ENCODE measurements at regions not wholly inside any gene's neighbourhood (a gene's known extent, or its start where the extent isn't known, plus 50 kb on each side); places are given as distances from the start of the nearest gene placed in this dataset.

GRCh38 chr5:57825031-57825686 lies 342.5 kb upstream of the ACTBL2 start:
- H3K27me3 Mint-ChIP-seq = peaks cover 3 to 6% of the 10 kb centered on the region in 2 donors
- 86% methylated on average over 1 of the region's 3 CpGs for WGBS (ENCODE audit: insufficient coverage)
- no peak overlapping the region for H3K27ac Mint-ChIP-seq
- Histone ChIP-seq H3K36me3 (ENCODE audit: control insufficient read depth in 2 of 2, extremely low read depth in 1 of 2, insufficient read depth in 1 of 2, low read length in 1 of 2) (no peaks in the 10 kb centered on the region), H3K27ac (ENCODE audit: low read length) (no peak overlapping the region), H3K9me3 (no peaks in the 10 kb centered on the region), H3K27me3 (replicated peaks in 1 of 2; ENCODE audit: control insufficient read depth in 2 of 2, extremely low read depth in 1 of 2, insufficient read depth in 2 of 2, low read length in 1 of 2) (no peaks in the 10 kb centered on the region), H3K4me1 (ENCODE audit: control insufficient read depth in 1 of 2, extremely low read depth in 1 of 2, insufficient read depth in 2 of 2, low read length in 2 of 2) (no peaks in the 10 kb centered on the region), H3K4me3 (ENCODE audit: control insufficient read depth in 1 of 2, extremely low read depth in 1 of 2, low read length in 1 of 2) (no peak overlapping the region)
- no peak overlapping the region for H3K4me3 Mint-ChIP-seq
- ATAC-seq (replicated peaks in 1 of 4) = no peak
- H3K4me1 Mint-ChIP-seq = no peaks in the 10 kb centered on the region
- no peaks in the 10 kb centered on the region for H3K9me3 Mint-ChIP-seq
- H3K36me3 Mint-ChIP-seq = no peaks in the 10 kb centered on the region
- POLR2A ChIA-PET = no interaction called here
- CTCF ChIA-PET = no interaction called here
- DNase-seq = no peak

GRCh38 chr5:57824623-57825022 lies 342.0 kb upstream of the ACTBL2 start:
- ATAC-seq (replicated peaks in 1 of 4) = no peak
- no peak for DNase-seq
- Mint-ChIP-seq H3K4me3 (no peak overlapping the region), H3K27ac (no peak overlapping the region), H3K27me3 (peaks cover 3 to 6% of the 10 kb centered on the region in 2 donors), H3K9me3 (peaks cover 0 to 4% (median 0%) of the 10 kb centered on the region in 3 donors), H3K36me3 (no peaks in the 10 kb centered on the region), H3K4me1 (no peaks in the 10 kb centered on the region)
- Histone ChIP-seq H3K27me3 (replicated peaks in 1 of 2; ENCODE audit: control insufficient read depth in 2 of 2, extremely low read depth in 1 of 2, insufficient read depth in 2 of 2, low read length in 1 of 2) (no peaks in the 10 kb centered on the region), H3K36me3 (ENCODE audit: control insufficient read depth in 2 of 2, extremely low read depth in 1 of 2, insufficient read depth in 1 of 2, low read length in 1 of 2) (no peaks in the 10 kb centered on the region), H3K27ac (ENCODE audit: low read length) (no peak overlapping the region), H3K4me1 (ENCODE audit: control insufficient read depth in 1 of 2, extremely low read depth in 1 of 2, insufficient read depth in 2 of 2, low read length in 2 of 2) (no peaks in the 10 kb centered on the region), H3K9me3 (no peaks in the 10 kb centered on the region), H3K4me3 (ENCODE audit: control insufficient read depth in 1 of 2, extremely low read depth in 1 of 2, low read length in 1 of 2) (no peak overlapping the region)
- ChIA-PET CTCF (no interaction called here), POLR2A (no interaction called here)
- WGBS (ENCODE audit: insufficient coverage) = no CpG with 5 or more reads among the region's 2 CpGs

GRCh38 chr5:57824047-57824446 lies 341.4 kb upstream of the ACTBL2 start:
- H3K27me3 Mint-ChIP-seq = peaks cover 3 to 6% of the 10 kb centered on the region in 2 donors
- peaks cover 0 to 5% (median 0%) of the 10 kb centered on the region in 3 donors for H3K9me3 Mint-ChIP-seq
- ATAC-seq (replicated peaks in 1 of 4) (no peak), DNase-seq (no peak)
- Histone ChIP-seq H3K36me3 (ENCODE audit: control insufficient read depth in 2 of 2, extremely low read depth in 1 of 2, insufficient read depth in 1 of 2, low read length in 1 of 2) (no peaks in the 10 kb centered on the region), H3K4me1 (ENCODE audit: control insufficient read depth in 1 of 2, extremely low read depth in 1 of 2, insufficient read depth in 2 of 2, low read length in 2 of 2) (no peaks in the 10 kb centered on the region), H3K4me3 (ENCODE audit: control insufficient read depth in 1 of 2, extremely low read depth in 1 of 2, low read length in 1 of 2) (no peak overlapping the region), H3K27ac (ENCODE audit: low read length) (no peak overlapping the region), H3K9me3 (no peaks in the 10 kb centered on the region), H3K27me3 (replicated peaks in 1 of 2; ENCODE audit: control insufficient read depth in 2 of 2, extremely low read depth in 1 of 2, insufficient read depth in 2 of 2, low read length in 1 of 2) (no peaks in the 10 kb centered on the region)
- no peak overlapping the region for H3K4me3 Mint-ChIP-seq
- POLR2A ChIA-PET = no interaction called here
- no peak overlapping the region for H3K27ac Mint-ChIP-seq
- no peaks in the 10 kb centered on the region for H3K4me1 Mint-ChIP-seq
- H3K36me3 Mint-ChIP-seq = no peaks in the 10 kb centered on the region
- no CpG with 5 or more reads among the region's 2 CpGs for WGBS (ENCODE audit: insufficient coverage)
- CTCF ChIA-PET = no interaction called here

GRCh38 chr5:57822651-57823050 lies 340.0 kb upstream of the ACTBL2 start:
- no CpG with 5 or more reads among the region's 5 CpGs for WGBS (ENCODE audit: insufficient coverage)
- no peaks in the 10 kb centered on the region for H3K36me3 Mint-ChIP-seq
- peaks cover 3 to 6% of the 10 kb centered on the region in 2 donors for H3K27me3 Mint-ChIP-seq
- ChIA-PET POLR2A (no interaction called here), CTCF (no interaction called here)
- H3K4me1 Mint-ChIP-seq = no peaks in the 10 kb centered on the region
- no peaks in the 10 kb centered on the region for H3K9me3 ChIP-seq
- H3K27ac ChIP-seq (ENCODE audit: low read length) = no peak overlapping the region
- no peaks in the 10 kb centered on the region for H3K27me3 ChIP-seq (replicated peaks in 1 of 2; ENCODE audit: control insufficient read depth in 2 of 2, extremely low read depth in 1 of 2, insufficient read depth in 2 of 2, low read length in 1 of 2)
- H3K4me1 ChIP-seq (ENCODE audit: control insufficient read depth in 1 of 2, extremely low read depth in 1 of 2, insufficient read depth in 2 of 2, low read length in 2 of 2) = no peaks in the 10 kb centered on the region
- DNase-seq (no peak), ATAC-seq (replicated peaks in 1 of 4) (no peak)
- no peaks in the 10 kb centered on the region for H3K36me3 ChIP-seq (ENCODE audit: control insufficient read depth in 2 of 2, extremely low read depth in 1 of 2, insufficient read depth in 1 of 2, low read length in 1 of 2)
- peaks cover 0 to 5% (median 0%) of the 10 kb centered on the region in 3 donors for H3K9me3 Mint-ChIP-seq
- H3K4me3 Mint-ChIP-seq = no peak overlapping the region
- no peak overlapping the region for H3K27ac Mint-ChIP-seq
- no peak overlapping the region for H3K4me3 ChIP-seq (ENCODE audit: control insufficient read depth in 1 of 2, extremely low read depth in 1 of 2, low read length in 1 of 2)

- Histone ChIP-seq H3K27me3 (replicated peaks in 1 of 2; ENCODE audit: control insufficient read depth in 2 of 2, extremely low read depth in 1 of 2, insufficient read depth in 2 of 2, low read length in 1 of 2) (no peaks in the 10 kb centered on the region), H3K4me3 (ENCODE audit: control insufficient read depth in 1 of 2, extremely low read depth in 1 of 2, low read length in 1 of 2) (no peak overlapping the region), H3K9me3 (no peaks in the 10 kb centered on the region), H3K27ac (ENCODE audit: low read length) (no peak overlapping the region), H3K4me1 (ENCODE audit: control insufficient read depth in 1 of 2, extremely low read depth in 1 of 2, insufficient read depth in 2 of 2, low read length in 2 of 2) (no peaks in the 10 kb centered on the region), H3K36me3 (ENCODE audit: control insufficient read depth in 2 of 2, extremely low read depth in 1 of 2, insufficient read depth in 1 of 2, low read length in 1 of 2) (no peaks in the 10 kb centered on the region)
- ATAC-seq (replicated peaks in 1 of 4) = no peak
- H3K27me3 Mint-ChIP-seq = peaks cover 0 to 3% of the 10 kb centered on the region in 2 donors
- H3K27ac Mint-ChIP-seq = no peak overlapping the region
- no peaks in the 10 kb centered on the region for H3K36me3 Mint-ChIP-seq
- peaks cover 0 to 5% (median 0%) of the 10 kb centered on the region in 3 donors for H3K9me3 Mint-ChIP-seq
- no peak for DNase-seq
- ChIA-PET CTCF (no interaction called here), POLR2A (no interaction called here)
- no peak overlapping the region for H3K4me3 Mint-ChIP-seq
- no peaks in the 10 kb centered on the region for H3K4me1 Mint-ChIP-seq
Observed at GRCh38 chr5:57818397-57818796, 335.8 kb upstream of the ACTBL2 start.

GRCh38 chr5:57817924-57818323 lies 335.3 kb upstream of the ACTBL2 start:
- ChIA-PET POLR2A (no interaction called here), CTCF (no interaction called here)
- H3K4me3 ChIP-seq (ENCODE audit: control insufficient read depth in 1 of 2, extremely low read depth in 1 of 2, low read length in 1 of 2) = no peak overlapping the region
- H3K36me3 Mint-ChIP-seq = no peaks in the 10 kb centered on the region
- no peaks in the 10 kb centered on the region for H3K4me1 Mint-ChIP-seq
- H3K36me3 ChIP-seq (ENCODE audit: control insufficient read depth in 2 of 2, extremely low read depth in 1 of 2, insufficient read depth in 1 of 2, low read length in 1 of 2) = no peaks in the 10 kb centered on the region
- H3K4me3 Mint-ChIP-seq = no peak overlapping the region
- DNase-seq (no peak), ATAC-seq (replicated peaks in 1 of 4) (no peak)
- no CpG with 5 or more reads among the region's 3 CpGs for WGBS (ENCODE audit: insufficient coverage)
- H3K27ac Mint-ChIP-seq = no peak overlapping the region
- H3K4me1 ChIP-seq (ENCODE audit: control insufficient read depth in 1 of 2, extremely low read depth in 1 of 2, insufficient read depth in 2 of 2, low read length in 2 of 2) = no peaks in the 10 kb centered on the region
- H3K27ac ChIP-seq (ENCODE audit: low read length) = no peak overlapping the region
- peaks cover 0 to 3% of the 10 kb centered on the region in 2 donors for H3K27me3 Mint-ChIP-seq
- H3K27me3 ChIP-seq (replicated peaks in 1 of 2; ENCODE audit: control insufficient read depth in 2 of 2, extremely low read depth in 1 of 2, insufficient read depth in 2 of 2, low read length in 1 of 2) = no peaks in the 10 kb centered on the region
- H3K9me3 ChIP-seq = no peaks in the 10 kb centered on the region
- H3K9me3 Mint-ChIP-seq = peaks cover 0 to 5% (median 0%) of the 10 kb centered on the region in 3 donors

GRCh38 chr5:57817001-57817453 lies 334.4 kb upstream of the ACTBL2 start:
- 71% methylated on average over 1 of the region's 2 CpGs for WGBS (ENCODE audit: insufficient coverage)
- ChIA-PET CTCF (no interaction called here), POLR2A (no interaction called here)
- Histone ChIP-seq H3K36me3 (ENCODE audit: control insufficient read depth in 2 of 2, extremely low read depth in 1 of 2, insufficient read depth in 1 of 2, low read length in 1 of 2) (no peaks in the 10 kb centered on the region), H3K27ac (ENCODE audit: low read length) (no peak overlapping the region), H3K4me1 (ENCODE audit: control insufficient read depth in 1 of 2, extremely low read depth in 1 of 2, insufficient read depth in 2 of 2, low read length in 2 of 2) (no peaks in the 10 kb centered on the region), H3K9me3 (no peaks in the 10 kb centered on the region), H3K4me3 (ENCODE audit: control insufficient read depth in 1 of 2, extremely low read depth in 1 of 2, low read length in 1 of 2) (no peak overlapping the region), H3K27me3 (replicated peaks in 1 of 2; ENCODE audit: control insufficient read depth in 2 of 2, extremely low read depth in 1 of 2, insufficient read depth in 2 of 2, low read length in 1 of 2) (no peaks in the 10 kb centered on the region)
- no peak for ATAC-seq (replicated peaks in 1 of 4)
- Mint-ChIP-seq H3K36me3 (no peaks in the 10 kb centered on the region), H3K4me1 (no peaks in the 10 kb centered on the region), H3K27me3 (no peaks in the 10 kb centered on the region), H3K27ac (no peak overlapping the region), H3K9me3 (peaks cover 0 to 5% (median 0%) of the 10 kb centered on the region in 3 donors), H3K4me3 (no peak overlapping the region)
- DNase-seq = no peak
